ENCODE measurements at regions not wholly inside any gene's neighbourhood (a gene's known extent, or its start where the extent isn't known, plus 50 kb on each side); places are given as distances from the start of the nearest gene placed in this dataset.
A peak's percentile ranks its signal among the peaks of the same experiment; 100 is the strongest.

GRCh38 chr21:34276711-34277425, 86.9 kb upstream of the KCNE2 start:
- Histone ChIP-seq H3K27me3 (no peaks in the 10 kb centered on the region), H3K27ac (no peak overlapping the region), H3K4me3 (no peak overlapping the region), H3K9me3 (no peaks in the 10 kb centered on the region), H3K4me1 (peaks cover 16% of the 10 kb centered on the region), H3K36me3 (no peaks in the 10 kb centered on the region)
- no peak for DNase-seq (ENCODE audit: low spot score in 2 of 2)
- TF ChIP-seq POLR2AphosphoS5 (IDR thresholded peaks at IDR 0.05) (no peak), EP300 (IDR thresholded peaks at IDR 0.05) (no peak), POLR2A (IDR thresholded peaks at IDR 0.05) (no peak), CTCF (IDR thresholded peaks at IDR 0.05) (no peak)
- 69% methylated on average over 5 of the region's 5 CpGs for WGBS

DNA sequence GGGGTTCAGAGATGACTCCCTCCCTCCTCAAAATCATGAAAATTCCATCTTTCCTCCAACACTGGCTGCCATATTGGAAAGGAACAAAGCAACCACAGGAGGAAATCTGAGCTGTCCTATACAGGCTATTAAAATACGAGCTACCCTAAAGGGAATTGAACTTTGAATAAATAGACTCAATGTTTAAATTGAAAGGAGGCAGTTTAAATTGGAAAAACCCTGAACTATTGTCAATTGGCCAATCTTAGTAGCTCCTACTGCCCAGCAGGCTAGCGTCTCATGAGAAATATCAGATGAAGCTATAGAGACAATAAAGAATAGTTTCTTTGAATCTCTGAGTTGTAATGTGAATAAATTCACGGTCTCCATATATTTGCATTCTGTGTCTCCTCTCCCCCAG, 85.4 kb upstream of the KCNE2 start:
- TF ChIP-seq EP300 (IDR thresholded peaks at IDR 0.05) = no peak
- no peak for TF ChIP-seq POLR2A (IDR thresholded peaks at IDR 0.05)
- no peak for TF ChIP-seq POLR2AphosphoS5 (IDR thresholded peaks at IDR 0.05)
- TF ChIP-seq CTCF (IDR thresholded peaks at IDR 0.05) = no peak
- 86% methylated on average over 3 of the region's 3 CpGs for WGBS
- peaks cover 16% of the 10 kb centered on the region for H3K4me1 ChIP-seq
- no peak for DNase-seq (ENCODE audit: low spot score in 2 of 2)
- no peaks in the 10 kb centered on the region for H3K27me3 ChIP-seq
- H3K36me3 ChIP-seq = no peaks in the 10 kb centered on the region
- H3K4me3 ChIP-seq = no peak overlapping the region
- no peak overlapping the region for H3K27ac ChIP-seq
- no peaks in the 10 kb centered on the region for H3K9me3 ChIP-seq

GRCh38 chr21:34279285-34279684, 84.5 kb upstream of the KCNE2 start:
- TF ChIP-seq POLR2A (IDR thresholded peaks at IDR 0.05) = no peak
- TF ChIP-seq EP300 (IDR thresholded peaks at IDR 0.05) = no peak
- no peak for TF ChIP-seq POLR2AphosphoS5 (IDR thresholded peaks at IDR 0.05)
- no peak for TF ChIP-seq CTCF (IDR thresholded peaks at IDR 0.05)
- no peak for DNase-seq (ENCODE audit: low spot score in 2 of 2)
- Histone ChIP-seq H3K27me3 (no peaks in the 10 kb centered on the region), H3K27ac (no peak overlapping the region), H3K4me1 (peaks cover 16% of the 10 kb centered on the region), H3K4me3 (no peak overlapping the region), H3K9me3 (no peaks in the 10 kb centered on the region), H3K36me3 (no peaks in the 10 kb centered on the region)
- 87% methylated on average over 6 of the region's 6 CpGs for WGBS

DNA sequence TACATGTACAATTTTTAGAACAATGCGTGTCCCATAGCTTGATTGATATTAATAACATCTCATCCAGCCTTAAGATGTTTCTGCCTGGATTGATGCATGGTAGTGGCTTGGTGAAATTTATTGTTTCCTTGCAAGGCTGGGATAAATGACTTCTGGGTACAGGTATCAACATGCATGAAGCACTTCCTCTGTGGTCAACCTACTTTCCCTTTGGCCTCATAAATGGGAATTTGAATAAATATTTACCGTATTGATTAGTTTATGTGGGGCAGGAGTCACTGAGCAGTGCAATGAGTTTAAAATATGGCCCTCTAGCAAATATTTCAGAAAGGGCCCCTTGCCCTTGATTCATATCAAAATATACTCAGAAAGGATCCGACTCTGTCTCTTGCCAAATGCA, 83.9 kb upstream of the KCNE2 start:
- no peak overlapping the region for H3K27ac ChIP-seq
- no peak for DNase-seq (ENCODE audit: low spot score in 2 of 2)
- no peaks in the 10 kb centered on the region for H3K27me3 ChIP-seq
- no peak for TF ChIP-seq CTCF (IDR thresholded peaks at IDR 0.05)
- TF ChIP-seq POLR2AphosphoS5 (IDR thresholded peaks at IDR 0.05) = no peak
- TF ChIP-seq POLR2A (IDR thresholded peaks at IDR 0.05) = no peak
- TF ChIP-seq EP300 (IDR thresholded peaks at IDR 0.05) = no peak
- no peaks in the 10 kb centered on the region for H3K36me3 ChIP-seq
- H3K4me3 ChIP-seq = no peak overlapping the region
- H3K9me3 ChIP-seq = no peaks in the 10 kb centered on the region
- WGBS = 62% methylated on average over 3 of the region's 3 CpGs
- H3K4me1 ChIP-seq = peaks cover 16% of the 10 kb centered on the region

- Histone ChIP-seq H3K27ac (no peak overlapping the region), H3K4me3 (no peak overlapping the region), H3K9me3 (no peaks in the 10 kb centered on the region), H3K36me3 (no peaks in the 10 kb centered on the region), H3K4me1 (peaks cover 16% of the 10 kb centered on the region), H3K27me3 (no peaks in the 10 kb centered on the region)
- peak; percentile 78 to 81 for DNase-seq (ENCODE audit: low spot score in 2 of 2)
- TF ChIP-seq POLR2A (IDR thresholded peaks at IDR 0.05) = no peak
- no peak for TF ChIP-seq CTCF (IDR thresholded peaks at IDR 0.05)
- TF ChIP-seq EP300 (IDR thresholded peaks at IDR 0.05) = no peak
- TF ChIP-seq POLR2AphosphoS5 (IDR thresholded peaks at IDR 0.05) = peak in 1 of 3 donors; percentile 24
- WGBS = 21% methylated on average over 6 of the region's 6 CpGs
These were observed 83.4 kb upstream of the KCNE2 start for GRCh38 chr21:34280389-34280795.
